Peyer's patch (tissue), 4 donors: ENCODE measurements at regions not wholly inside any gene's neighbourhood (a gene's known extent, or its start where the extent isn't known, plus 50 kb on each side); places are given as distances from the start of the nearest gene placed in this dataset.

ENCODE experiments used
- CTCF ChIP-seq, 6 experiments: fragments of 450-650 bp in 4 of 6; fragments of 200-600 bp in 2 of 6; sonication (generic) in 1 of 6; IDR thresholded peaks; one replicate each; pipeline ENCODE4 v1.5.1; 2017 to 2019; ENCODE audit warnings: antibody characterized with exemption in 6 of 6, mild to moderate bottlenecking in 3 of 6, moderate library complexity in 1 of 6
- POLR2A ChIP-seq, 2 donors: fragments of 450-650 bp; IDR thresholded peaks; one replicate each; pipeline ENCODE4 v1.5.1; 2017; ENCODE audit warnings: antibody characterized with exemption in 2 of 2, mild to moderate bottlenecking in 2 of 2, moderate library complexity in 2 of 2

- TF ChIP-seq POLR2A (IDR thresholded peaks at IDR 0.05) (no peak), CTCF (IDR thresholded peaks at IDR 0.05) (no peak)
Observed at GRCh38 chr21:38937844-38938243, 132.1 kb downstream of the ETS2 start.
